ENCODE measurements at regions not wholly inside any gene's neighbourhood (a gene's known extent, or its start where the extent isn't known, plus 50 kb on each side); places are given as distances from the start of the nearest gene placed in this dataset.

DNA sequence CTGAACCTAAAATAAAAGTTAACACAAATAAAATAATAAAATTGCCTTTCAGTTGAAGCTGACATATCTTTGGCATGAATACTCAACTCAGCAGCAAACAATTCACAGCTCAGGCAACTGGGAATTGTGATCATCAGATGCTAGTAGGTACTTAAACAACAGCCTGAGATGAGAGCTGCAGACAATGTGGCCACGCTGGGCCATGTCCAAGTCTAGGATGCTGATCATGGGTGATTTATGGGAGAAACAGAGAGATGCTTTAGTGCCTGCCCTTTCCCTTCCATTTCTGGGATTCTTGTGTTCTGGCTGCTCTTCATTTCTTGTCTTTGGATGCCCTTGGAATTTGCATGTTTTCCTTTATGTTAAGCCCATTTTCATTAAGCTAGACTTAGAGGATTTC is 212.4 kb upstream of the CWC22 start:
- no peaks in the 10 kb centered on the region for H3K36me3 ChIP-seq (ENCODE audit: control insufficient read depth, insufficient read depth, low read length)
- H3K27me3 ChIP-seq (ENCODE audit: control insufficient read depth, insufficient read depth, low read length), result no peaks in the 10 kb centered on the region
- no peak overlapping the region for H3K4me3 ChIP-seq (ENCODE audit: low read length)
- TF ChIP-seq, protein P1, sequence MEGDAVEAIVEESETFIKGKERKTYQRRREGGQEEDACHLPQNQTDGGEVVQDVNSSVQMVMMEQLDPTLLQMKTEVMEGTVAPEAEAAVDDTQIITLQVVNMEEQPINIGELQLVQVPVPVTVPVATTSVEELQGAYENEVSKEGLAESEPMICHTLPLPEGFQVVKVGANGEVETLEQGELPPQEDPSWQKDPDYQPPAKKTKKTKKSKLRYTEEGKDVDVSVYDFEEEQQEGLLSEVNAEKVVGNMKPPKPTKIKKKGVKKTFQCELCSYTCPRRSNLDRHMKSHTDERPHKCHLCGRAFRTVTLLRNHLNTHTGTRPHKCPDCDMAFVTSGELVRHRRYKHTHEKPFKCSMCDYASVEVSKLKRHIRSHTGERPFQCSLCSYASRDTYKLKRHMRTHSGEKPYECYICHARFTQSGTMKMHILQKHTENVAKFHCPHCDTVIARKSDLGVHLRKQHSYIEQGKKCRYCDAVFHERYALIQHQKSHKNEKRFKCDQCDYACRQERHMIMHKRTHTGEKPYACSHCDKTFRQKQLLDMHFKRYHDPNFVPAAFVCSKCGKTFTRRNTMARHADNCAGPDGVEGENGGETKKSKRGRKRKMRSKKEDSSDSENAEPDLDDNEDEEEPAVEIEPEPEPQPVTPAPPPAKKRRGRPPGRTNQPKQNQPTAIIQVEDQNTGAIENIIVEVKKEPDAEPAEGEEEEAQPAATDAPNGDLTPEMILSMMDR (IDR thresholded peaks at IDR 0.05), result no peak
- Mint-ChIP-seq H3K27me3 (ENCODE audit: low read depth in 2 of 2) (no peaks in the 10 kb centered on the region), H3K36me3 (no peaks in the 10 kb centered on the region), H3K4me3 (no peak overlapping the region), H3K27ac (no peak overlapping the region), H3K9me3 (peaks cover 9 to 12% of the 10 kb centered on the region in 2 donors), H3K4me1 (no peaks in the 10 kb centered on the region)
- ATAC-seq (no peak), DNase-seq (no peak)
- H3K27ac ChIP-seq (ENCODE audit: low read length), result no peak overlapping the region
- H3K4me1 ChIP-seq (ENCODE audit: control insufficient read depth, insufficient read depth, low read length), result no peaks in the 10 kb centered on the region
- no peaks in the 10 kb centered on the region for H3K9me3 ChIP-seq (ENCODE audit: control insufficient read depth, insufficient read depth, low read length)
- 90% methylated on average over 1 of the region's 1 CpG for WGBS (ENCODE audit: insufficient coverage)
- intact Hi-C loops (cut with micrococcal nuclease), result no loop called here

DNA sequence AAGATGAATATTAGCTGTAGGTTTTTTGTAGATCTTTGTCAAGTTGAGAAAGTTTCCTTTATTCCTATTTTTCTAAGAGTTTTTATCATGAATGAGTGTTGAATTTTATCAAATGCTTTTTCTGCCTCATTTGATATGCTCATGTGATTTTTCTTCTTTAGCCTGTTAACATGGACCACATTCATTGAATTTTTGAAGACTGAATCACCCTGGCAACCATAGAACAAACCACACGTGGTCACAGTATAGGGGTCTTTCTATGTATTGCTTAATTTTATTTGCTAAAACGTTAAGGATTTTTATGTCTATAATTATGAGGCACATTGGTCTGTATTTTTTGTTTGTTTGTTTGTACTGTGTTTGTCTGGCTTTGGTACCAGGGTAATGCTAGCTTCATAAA is 201.7 kb upstream of the CWC22 start:
- Mint-ChIP-seq H3K9me3 (peaks cover 3 to 8% of the 10 kb centered on the region in 2 donors), H3K4me1 (no peaks in the 10 kb centered on the region), H3K27ac (no peak overlapping the region), H3K4me3 (no peak overlapping the region), H3K36me3 (no peaks in the 10 kb centered on the region), H3K27me3 (ENCODE audit: low read depth in 2 of 2) (no peaks in the 10 kb centered on the region)
- Histone ChIP-seq H3K9me3 (ENCODE audit: control insufficient read depth, insufficient read depth, low read length) (no peaks in the 10 kb centered on the region), H3K36me3 (ENCODE audit: control insufficient read depth, insufficient read depth, low read length) (no peaks in the 10 kb centered on the region), H3K27me3 (ENCODE audit: control insufficient read depth, insufficient read depth, low read length) (no peaks in the 10 kb centered on the region), H3K4me3 (ENCODE audit: low read length) (no peak overlapping the region), H3K27ac (ENCODE audit: low read length) (no peak overlapping the region), H3K4me1 (ENCODE audit: control insufficient read depth, insufficient read depth, low read length) (no peaks in the 10 kb centered on the region)
- intact Hi-C loops (cut with micrococcal nuclease), result no loop called here
- TF ChIP-seq, protein P1 (IDR thresholded peaks at IDR 0.05), result no peak
- DNase-seq, result no peak
- no peak for ATAC-seq
- 90% methylated on average over 1 of the region's 2 CpGs for WGBS (ENCODE audit: insufficient coverage)

DNA sequence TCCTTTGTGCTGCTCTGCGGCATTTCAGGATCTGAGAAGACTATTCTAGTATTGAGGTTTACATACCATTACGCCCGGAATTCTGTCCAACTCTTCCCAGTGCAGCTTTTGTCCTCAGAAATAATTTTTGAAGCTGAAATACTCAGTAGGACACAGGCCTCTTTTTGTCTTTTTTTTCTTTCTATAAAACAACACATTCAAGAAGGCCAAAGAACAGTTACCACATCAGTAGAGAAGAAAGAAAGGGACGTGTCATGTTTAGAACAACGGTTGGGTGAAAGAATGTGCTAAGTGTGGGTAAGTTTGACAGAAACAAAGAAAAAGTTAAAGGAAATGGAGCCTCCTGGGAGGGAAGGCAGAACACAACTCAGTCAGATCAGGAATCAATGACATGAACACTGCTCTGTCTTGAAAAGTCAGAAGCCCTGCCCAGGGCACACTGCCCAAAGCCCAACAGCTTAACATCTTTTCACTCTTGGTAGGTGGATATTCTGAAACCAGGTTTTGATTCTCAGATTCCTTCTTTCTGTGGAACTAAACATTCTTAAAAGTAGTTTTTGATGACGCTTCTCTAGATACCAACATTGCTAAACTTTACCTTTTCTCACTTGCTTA is 198.6 kb upstream of the CWC22 start:
- no peaks in the 10 kb centered on the region for H3K36me3 ChIP-seq (ENCODE audit: control insufficient read depth, insufficient read depth, low read length)
- Mint-ChIP-seq H3K36me3 (no peaks in the 10 kb centered on the region), H3K4me3 (no peak overlapping the region), H3K4me1 (no peaks in the 10 kb centered on the region), H3K27ac (no peak overlapping the region), H3K27me3 (ENCODE audit: low read depth in 2 of 2) (no peaks in the 10 kb centered on the region), H3K9me3 (peaks cover 0 to 5% of the 10 kb centered on the region in 2 donors)
- TF ChIP-seq, protein P1 (IDR thresholded peaks at IDR 0.05), result no peak
- H3K27ac ChIP-seq (ENCODE audit: low read length), result no peak overlapping the region
- no peak overlapping the region for H3K4me3 ChIP-seq (ENCODE audit: low read length)
- DNase-seq (no peak), ATAC-seq (no peak)
- no peaks in the 10 kb centered on the region for H3K9me3 ChIP-seq (ENCODE audit: control insufficient read depth, insufficient read depth, low read length)
- intact Hi-C loops (cut with micrococcal nuclease), result no loop called here
- no peaks in the 10 kb centered on the region for H3K4me1 ChIP-seq (ENCODE audit: control insufficient read depth, insufficient read depth, low read length)
- 80% methylated on average over 5 of the region's 6 CpGs for WGBS (ENCODE audit: insufficient coverage)
- H3K27me3 ChIP-seq (ENCODE audit: control insufficient read depth, insufficient read depth, low read length), result no peaks in the 10 kb centered on the region

DNA sequence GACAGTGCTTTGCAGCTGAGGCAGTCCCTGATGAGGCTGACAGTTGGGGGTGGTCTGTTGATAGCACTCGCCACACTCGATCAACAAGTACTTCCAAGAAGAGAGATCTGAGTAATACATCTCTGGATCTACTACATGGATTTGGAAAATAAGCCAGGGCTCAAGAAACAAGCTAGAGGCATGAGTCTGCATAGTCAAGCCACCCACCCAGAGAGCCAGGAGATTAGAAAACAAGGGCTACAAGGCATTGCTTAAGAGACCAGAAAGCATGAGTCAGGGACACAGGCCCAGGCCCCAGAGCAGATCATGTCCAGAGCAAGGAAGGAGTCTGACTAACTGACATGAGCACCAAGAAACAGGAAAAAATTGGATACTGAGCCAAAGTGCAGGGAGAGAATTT is 196.9 kb upstream of the CWC22 start:
- Histone ChIP-seq H3K27me3 (ENCODE audit: control insufficient read depth, insufficient read depth, low read length) (no peaks in the 10 kb centered on the region), H3K4me3 (ENCODE audit: low read length) (no peak overlapping the region), H3K4me1 (ENCODE audit: control insufficient read depth, insufficient read depth, low read length) (no peaks in the 10 kb centered on the region), H3K27ac (ENCODE audit: low read length) (no peak overlapping the region), H3K36me3 (ENCODE audit: control insufficient read depth, insufficient read depth, low read length) (no peaks in the 10 kb centered on the region), H3K9me3 (ENCODE audit: control insufficient read depth, insufficient read depth, low read length) (no peaks in the 10 kb centered on the region)
- ATAC-seq (no peak), DNase-seq (no peak)
- H3K9me3 Mint-ChIP-seq, result peaks cover 0 to 5% of the 10 kb centered on the region in 2 donors
- TF ChIP-seq, protein P1 (IDR thresholded peaks at IDR 0.05), result no peak
- H3K4me3 Mint-ChIP-seq, result no peak overlapping the region
- intact Hi-C loops (cut with micrococcal nuclease), result no loop called here
- no peaks in the 10 kb centered on the region for H3K27me3 Mint-ChIP-seq (ENCODE audit: low read depth in 2 of 2)
- H3K27ac Mint-ChIP-seq, result no peak overlapping the region
- no peaks in the 10 kb centered on the region for H3K4me1 Mint-ChIP-seq
- 97% methylated on average over 2 of the region's 2 CpGs for WGBS (ENCODE audit: insufficient coverage)
- H3K36me3 Mint-ChIP-seq, result no peaks in the 10 kb centered on the region

Measured in natural killer cell (primary cell).